CD4-positive, alpha-beta T cell treated with Interleukin-4 for 1 hour (primary cell): ENCODE measurements at regions not wholly inside any gene's neighbourhood (a gene's known extent, or its start where the extent isn't known, plus 50 kb on each side); places are given as distances from the start of the nearest gene placed in this dataset.

ENCODE experiments used
- DNase-seq, 2 donors: peaks; one replicate each; pipeline ENCODE4 v3.0.0-alpha.2; 2020 to 2022

GRCh38 chr1:238143038-238143437, 252.3 kb upstream of the ZP4 start:
- no peak for DNase-seq

GRCh38 chr1:238141353-238141752, 250.6 kb upstream of the ZP4 start:
- no peak for DNase-seq

- DNase-seq = no peak
Measured at GRCh38 chr1:238139713-238140112, 249.0 kb upstream of the ZP4 start.

- no peak for DNase-seq
Measured at GRCh38 chr1:238138059-238138626, 247.4 kb upstream of the ZP4 start.

GRCh38 chr1:238135708-238136664, 245.3 kb upstream of the ZP4 start:
- DNase-seq = no peak

- no peak for DNase-seq
Measured at GRCh38 chr1:238129677-238130076, 239.0 kb upstream of the ZP4 start.

GRCh38 chr1:238123201-238123600, 232.5 kb upstream of the ZP4 start:
- no peak for DNase-seq

GRCh38 chr1:238119861-238120260, 229.1 kb upstream of the ZP4 start:
- no peak for DNase-seq

- no peak for DNase-seq
Measured at GRCh38 chr1:238119060-238119459, 228.3 kb upstream of the ZP4 start.

- no peak for DNase-seq
Measured at GRCh38 chr1:238115852-238116251, 225.1 kb upstream of the ZP4 start.

- no peak for DNase-seq
Measured at GRCh38 chr1:238112952-238113621, 222.4 kb upstream of the ZP4 start.

GRCh38 chr1:238111516-238111915, 220.8 kb upstream of the ZP4 start:
- DNase-seq = no peak

- DNase-seq = no peak
Measured at GRCh38 chr1:238111081-238111480, 220.4 kb upstream of the ZP4 start.

GRCh38 chr1:238108417-238108816, 217.7 kb upstream of the ZP4 start:
- no peak for DNase-seq

GRCh38 chr1:238107322-238107721, 216.6 kb upstream of the ZP4 start:
- DNase-seq = no peak

- no peak for DNase-seq
Measured at GRCh38 chr1:238104752-238105151, 214.0 kb upstream of the ZP4 start.

GRCh38 chr1:238101923-238102322, 211.2 kb upstream of the ZP4 start:
- no peak for DNase-seq

- no peak for DNase-seq
Measured at GRCh38 chr1:238099871-238100270, 209.1 kb upstream of the ZP4 start.

GRCh38 chr1:238089615-238090014, 198.9 kb upstream of the ZP4 start:
- no peak for DNase-seq

GRCh38 chr1:238088560-238089290, 198.0 kb upstream of the ZP4 start:
- no peak for DNase-seq

GRCh38 chr1:238073991-238074390, 183.3 kb upstream of the ZP4 start:
- no peak for DNase-seq

GRCh38 chr1:238071061-238071460, 180.3 kb upstream of the ZP4 start:
- no peak for DNase-seq

- no peak for DNase-seq
Measured at GRCh38 chr1:238063454-238063853, 172.7 kb upstream of the ZP4 start.
